ENCODE measurements at regions not wholly inside any gene's neighbourhood (a gene's known extent, or its start where the extent isn't known, plus 50 kb on each side); places are given as distances from the start of the nearest gene placed in this dataset.

- TF ChIP-seq CTCF (IDR thresholded peaks at IDR 0.05 in 2 of 3, conservative IDR thresholded peaks at IDR 0.05 in 1 of 3; ENCODE audit: borderline replicate concordance in 1 of 3, insufficient read depth in 1 of 3, low read depth in 2 of 3, low read length in 2 of 3) (no peak), EZH2 (IDR thresholded peaks at IDR 0.05) (no peak), EZH2phosphoT487 (IDR thresholded peaks at IDR 0.05; ENCODE audit: borderline replicate concordance) (no peak), POLR2A (IDR thresholded peaks at IDR 0.05; ENCODE audit: borderline replicate concordance, extremely low read depth, insufficient read depth, insufficient read length) (no peak), REST (IDR thresholded peaks at IDR 0.05; ENCODE audit: low read depth) (no peak), EGR1 (IDR thresholded peaks at IDR 0.05; ENCODE audit: low read depth) (no peak), ZNF274 (IDR thresholded peaks at IDR 0.05; ENCODE audit: low read depth, low read length) (no peak), SIN3A (IDR thresholded peaks at IDR 0.05; ENCODE audit: low read depth) (no peak), CBX3 (IDR thresholded peaks at IDR 0.05; ENCODE audit: low read depth) (no peak), POLR2AphosphoS5 (IDR thresholded peaks at IDR 0.05; ENCODE audit: low read depth, low read length) (no peak)
Observed at GRCh38 chr3:164572436-164572835, 505.9 kb downstream of the SI start.

All from HCT116 (cell line).